ENCODE measurements at regions not wholly inside any gene's neighbourhood (a gene's known extent, or its start where the extent isn't known, plus 50 kb on each side); places are given as distances from the start of the nearest gene placed in this dataset.

- H3F3A ChIP-seq (ENCODE audit: low read depth), result no peaks in the 10 kb centered on the region
- no peak overlapping the region for H3K9ac ChIP-seq (ENCODE audit: low read depth, low read length, poor library complexity, severe bottlenecking)
- H3K79me2 ChIP-seq (ENCODE audit: insufficient read depth, low read length), result no peaks in the 10 kb centered on the region
- no peaks in the 10 kb centered on the region for H3K9me2 ChIP-seq (replicated peaks; ENCODE audit: low read depth, low read length)
- H2AFZ ChIP-seq (ENCODE audit: low read length), result no peak overlapping the region
- no peaks in the 10 kb centered on the region for H3K27me3 ChIP-seq (ENCODE audit: insufficient read depth, low read length, poor library complexity, severe bottlenecking)
- TF ChIP-seq EZH2phosphoT487 (IDR thresholded peaks at IDR 0.05; ENCODE audit: borderline replicate concordance) (no peak), CTCF (conservative IDR thresholded peaks at IDR 0.05; ENCODE audit: low read length) (no peak)
- H3K9me3 ChIP-seq (ENCODE audit: insufficient read depth, low read depth, low read length), result no peaks in the 10 kb centered on the region
- H3K4me1 ChIP-seq (ENCODE audit: insufficient read depth, low read length, poor library complexity, severe bottlenecking), result no peaks in the 10 kb centered on the region
- H4K20me1 ChIP-seq (ENCODE audit: insufficient read depth, low read length, poor library complexity, severe bottlenecking), result no peaks in the 10 kb centered on the region
- no peak overlapping the region for H3K4me2 ChIP-seq (ENCODE audit: low read depth, low read length, poor library complexity, severe bottlenecking)
- no peak overlapping the region for H3K4me3 ChIP-seq (ENCODE audit: low read length, poor library complexity, severe bottlenecking)
- no peaks in the 10 kb centered on the region for H3K36me3 ChIP-seq (ENCODE audit: insufficient read depth, low read length)
Observed at GRCh38 chr20:11255455-11255854, 581.7 kb upstream of the JAG1 start.

GRCh38 chr20:11255860-11256259, 582.1 kb upstream of the JAG1 start:
- no peaks in the 10 kb centered on the region for H3K27me3 ChIP-seq (ENCODE audit: insufficient read depth, low read length, poor library complexity, severe bottlenecking)
- no peaks in the 10 kb centered on the region for H3K79me2 ChIP-seq (ENCODE audit: insufficient read depth, low read length)
- H3K9ac ChIP-seq (ENCODE audit: low read depth, low read length, poor library complexity, severe bottlenecking), result no peak overlapping the region
- H3F3A ChIP-seq (ENCODE audit: low read depth), result no peaks in the 10 kb centered on the region
- H3K36me3 ChIP-seq (ENCODE audit: insufficient read depth, low read length), result no peaks in the 10 kb centered on the region
- no peak overlapping the region for H2AFZ ChIP-seq (ENCODE audit: low read length)
- no peaks in the 10 kb centered on the region for H4K20me1 ChIP-seq (ENCODE audit: insufficient read depth, low read length, poor library complexity, severe bottlenecking)
- H3K9me3 ChIP-seq (ENCODE audit: insufficient read depth, low read depth, low read length), result no peaks in the 10 kb centered on the region
- no peaks in the 10 kb centered on the region for H3K4me1 ChIP-seq (ENCODE audit: insufficient read depth, low read length, poor library complexity, severe bottlenecking)
- H3K4me3 ChIP-seq (ENCODE audit: low read length, poor library complexity, severe bottlenecking), result no peak overlapping the region
- H3K9me2 ChIP-seq (replicated peaks; ENCODE audit: low read depth, low read length), result no peaks in the 10 kb centered on the region
- no peak overlapping the region for H3K4me2 ChIP-seq (ENCODE audit: low read depth, low read length, poor library complexity, severe bottlenecking)
- TF ChIP-seq CTCF (conservative IDR thresholded peaks at IDR 0.05; ENCODE audit: low read length), result no peak

- Histone ChIP-seq H3K4me3 (ENCODE audit: low read length, poor library complexity, severe bottlenecking) (no peak overlapping the region), H4K20me1 (ENCODE audit: insufficient read depth, low read length, poor library complexity, severe bottlenecking) (no peaks in the 10 kb centered on the region), H3K36me3 (ENCODE audit: insufficient read depth, low read length) (no peaks in the 10 kb centered on the region), H3K27me3 (ENCODE audit: insufficient read depth, low read length, poor library complexity, severe bottlenecking) (no peaks in the 10 kb centered on the region), H2AFZ (ENCODE audit: low read length) (no peak overlapping the region), H3K4me2 (ENCODE audit: low read depth, low read length, poor library complexity, severe bottlenecking) (no peak overlapping the region), H3K9me2 (replicated peaks; ENCODE audit: low read depth, low read length) (no peaks in the 10 kb centered on the region), H3F3A (ENCODE audit: low read depth) (no peaks in the 10 kb centered on the region), H3K79me2 (ENCODE audit: insufficient read depth, low read length) (no peaks in the 10 kb centered on the region), H3K9ac (ENCODE audit: low read depth, low read length, poor library complexity, severe bottlenecking) (no peak overlapping the region), H3K4me1 (ENCODE audit: insufficient read depth, low read length, poor library complexity, severe bottlenecking) (no peaks in the 10 kb centered on the region), H3K9me3 (ENCODE audit: insufficient read depth, low read depth, low read length) (no peaks in the 10 kb centered on the region)
- TF ChIP-seq EZH2phosphoT487 (IDR thresholded peaks at IDR 0.05; ENCODE audit: borderline replicate concordance), result no peak
Observed at GRCh38 chr20:11260611-11261010, 586.8 kb upstream of the JAG1 start.

GRCh38 chr20:11261533-11262000, 587.8 kb upstream of the JAG1 start:
- H4K20me1 ChIP-seq (ENCODE audit: insufficient read depth, low read length, poor library complexity, severe bottlenecking), result no peaks in the 10 kb centered on the region
- no peak overlapping the region for H3K4me3 ChIP-seq (ENCODE audit: low read length, poor library complexity, severe bottlenecking)
- H3K9me3 ChIP-seq (ENCODE audit: insufficient read depth, low read depth, low read length), result no peaks in the 10 kb centered on the region
- H3K36me3 ChIP-seq (ENCODE audit: insufficient read depth, low read length), result no peaks in the 10 kb centered on the region
- H3K79me2 ChIP-seq (ENCODE audit: insufficient read depth, low read length), result no peaks in the 10 kb centered on the region
- H3K9me2 ChIP-seq (replicated peaks; ENCODE audit: low read depth, low read length), result no peaks in the 10 kb centered on the region
- no peak overlapping the region for H3K9ac ChIP-seq (ENCODE audit: low read depth, low read length, poor library complexity, severe bottlenecking)
- no peaks in the 10 kb centered on the region for H3K27me3 ChIP-seq (ENCODE audit: insufficient read depth, low read length, poor library complexity, severe bottlenecking)
- H3K4me2 ChIP-seq (ENCODE audit: low read depth, low read length, poor library complexity, severe bottlenecking), result no peak overlapping the region
- no peak for TF ChIP-seq CTCF (conservative IDR thresholded peaks at IDR 0.05; ENCODE audit: low read length)
- H3K4me1 ChIP-seq (ENCODE audit: insufficient read depth, low read length, poor library complexity, severe bottlenecking), result no peaks in the 10 kb centered on the region
- H2AFZ ChIP-seq (ENCODE audit: low read length), result no peak overlapping the region
- H3F3A ChIP-seq (ENCODE audit: low read depth), result no peaks in the 10 kb centered on the region
